GM20431 (cell line): ENCODE measurements at regions not wholly inside any gene's neighbourhood (a gene's known extent, or its start where the extent isn't known, plus 50 kb on each side); places are given as distances from the start of the nearest gene placed in this dataset.

Source experiments
- in situ Hi-C: fragments of 300-500 bp; cut with MseI, MboI; formaldehyde crosslinking; loops from one replicate; pipeline ENCODE4 v1.15.0; 2020; ENCODE audit warnings: low sequenced_read_pairs; ENCODE audit not compliant: unreplicated experiment

- in situ Hi-C loops: no loop called here
These were observed 74.7 kb downstream of the SDC1 start for GRCh38 chr2:20150110-20150706.

- in situ Hi-C loops: loop anchor here (25.0 kb wide), 1 partner anchor 488 kb away; no protein-coding TSS in a partner anchor
These were observed 75.3 kb downstream of the SDC1 start for GRCh38 chr2:20149703-20150030.

- in situ Hi-C loops: loop anchor here (25.0 kb wide), 1 partner anchor 488 kb away; no protein-coding TSS in a partner anchor
These were observed 75.8 kb downstream of the SDC1 start for GRCh38 chr2:20148923-20149702.

GRCh38 chr2:20148426-20148922, 76.5 kb downstream of the SDC1 start:
- in situ Hi-C loops: loop anchor here (25.0 kb wide), 1 partner anchor 489 kb away; no protein-coding TSS in a partner anchor

- in situ Hi-C loops: loop anchor here (25.0 kb wide), 1 partner anchor 490 kb away; no protein-coding TSS in a partner anchor
These were observed 77.6 kb downstream of the SDC1 start for GRCh38 chr2:20147351-20147750.

- in situ Hi-C loops: loop anchor here (25.0 kb wide), 1 partner anchor 491 kb away; no protein-coding TSS in a partner anchor
These were observed 78.5 kb downstream of the SDC1 start for GRCh38 chr2:20146401-20146800.

GRCh38 chr2:20145497-20146193, 79.3 kb downstream of the SDC1 start:
- in situ Hi-C loops: loop anchor here (25.0 kb wide), 1 partner anchor 492 kb away; no protein-coding TSS in a partner anchor

GRCh38 chr2:20144861-20145260, 80.1 kb downstream of the SDC1 start:
- in situ Hi-C loops: loop anchor here (25.0 kb wide), 1 partner anchor 492 kb away; no protein-coding TSS in a partner anchor

- in situ Hi-C loops: loop anchor here (25.0 kb wide), 1 partner anchor 493 kb away; no protein-coding TSS in a partner anchor
These were observed 80.7 kb downstream of the SDC1 start for GRCh38 chr2:20144196-20144595.

GRCh38 chr2:20143263-20143662, 81.7 kb downstream of the SDC1 start:
- in situ Hi-C loops: loop anchor here (25.0 kb wide), 1 partner anchor 494 kb away; no protein-coding TSS in a partner anchor

GRCh38 chr2:20141806-20142205, 83.1 kb downstream of the SDC1 start:
- in situ Hi-C loops: loop anchor here (25.0 kb wide), 1 partner anchor 495 kb away; no protein-coding TSS in a partner anchor

GRCh38 chr2:20141056-20141762, 83.7 kb downstream of the SDC1 start:
- in situ Hi-C loops: loop anchor here (25.0 kb wide), 1 partner anchor 496 kb away; no protein-coding TSS in a partner anchor

GRCh38 chr2:20140321-20141055, 84.4 kb downstream of the SDC1 start:
- in situ Hi-C loops: loop anchor here (25.0 kb wide), 1 partner anchor 497 kb away; no protein-coding TSS in a partner anchor

- in situ Hi-C loops: loop anchor here (25.0 kb wide), 1 partner anchor 498 kb away; no protein-coding TSS in a partner anchor
These were observed 85.3 kb downstream of the SDC1 start for GRCh38 chr2:20139407-20140172.

- in situ Hi-C loops: loop anchor here (25.0 kb wide), 1 partner anchor 499 kb away; no protein-coding TSS in a partner anchor
These were observed 86.2 kb downstream of the SDC1 start for GRCh38 chr2:20138696-20139095.

- in situ Hi-C loops: loop anchor here (25.0 kb wide), 1 partner anchor 499 kb away; no protein-coding TSS in a partner anchor
These were observed 86.5 kb upstream of the LAPTM4A start for GRCh38 chr2:20137884-20138283.

- in situ Hi-C loops: loop anchor here (25.0 kb wide), 1 partner anchor 500 kb away; no protein-coding TSS in a partner anchor
These were observed 85.7 kb upstream of the LAPTM4A start for GRCh38 chr2:20137131-20137571.

- in situ Hi-C loops: loop anchor here (25.0 kb wide), 1 partner anchor 501 kb away; no protein-coding TSS in a partner anchor
These were observed 84.7 kb upstream of the LAPTM4A start for GRCh38 chr2:20136149-20136548.
